ENCODE measurements at regions not wholly inside any gene's neighbourhood (a gene's known extent, or its start where the extent isn't known, plus 50 kb on each side); places are given as distances from the start of the nearest gene placed in this dataset.

GRCh38 chr10:111137007-111137406 lies 60.2 kb downstream of the ADRA2A start:
- TF ChIP-seq CTCF (IDR thresholded peaks at IDR 0.05) (no peak), EP300 (IDR thresholded peaks at IDR 0.05) (no peak), POLR2AphosphoS5 (IDR thresholded peaks at IDR 0.05) (no peak)

Measured in upper lobe of left lung (tissue), 4 donors.